ENCODE measurements at regions not wholly inside any gene's neighbourhood (a gene's known extent, or its start where the extent isn't known, plus 50 kb on each side); places are given as distances from the start of the nearest gene placed in this dataset.

GRCh38 chr6:14408446-14408845 lies 290.9 kb downstream of the CD83 start:
- TF ChIP-seq ZNF548 (tag by site-specific recombination; IDR thresholded peaks at IDR 0.05): no peak
- no peak for TF ChIP-seq ZNF274 (IDR thresholded peaks at IDR 0.05; ENCODE audit: low read length)
- TF ChIP-seq ZNF274 (tag by site-specific recombination; IDR thresholded peaks at IDR 0.05; ENCODE audit: borderline replicate concordance): no peak
- TF ChIP-seq ZNF121 (tag by site-specific recombination; IDR thresholded peaks at IDR 0.05): no peak
- TF ChIP-seq CTCF (tag by site-specific recombination; IDR thresholded peaks at IDR 0.05): no peak
